GM18507 (cell line): ENCODE measurements at regions not wholly inside any gene's neighbourhood (a gene's known extent, or its start where the extent isn't known, plus 50 kb on each side); places are given as distances from the start of the nearest gene placed in this dataset.
A peak's percentile ranks its signal among the peaks of the same experiment; 100 is the strongest.

Source experiments
- DNase-seq: peaks from one replicate; pipeline ENCODE4 v3.0.0; 2011; ENCODE audit warnings: low read depth; ENCODE audit not compliant: insufficient read length; ENCODE audit errors: extremely low spot score
- FAIRE-seq: peaks from 2 replicates; lab custom pipeline; 2011; peaks lifted over from hg19 to GRCh38; lab: Jason Lieb, UNC

DNA sequence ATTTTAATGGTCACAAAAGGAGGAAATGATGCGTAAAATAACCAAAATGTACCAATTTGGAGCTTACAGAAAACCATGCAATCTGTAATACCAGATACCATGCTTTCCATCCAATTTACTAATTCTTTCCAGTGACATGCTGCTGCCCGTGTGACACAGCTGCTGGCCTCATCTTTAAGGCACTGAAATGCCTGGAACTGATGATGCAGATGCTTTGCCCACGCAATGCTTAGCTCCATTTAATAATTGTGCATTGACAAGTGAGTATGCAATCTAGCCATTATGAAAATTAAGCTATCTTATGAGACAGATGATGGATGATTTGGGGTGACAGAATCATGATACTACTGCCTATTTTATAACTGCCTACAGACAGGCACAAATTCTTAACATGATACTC is 169.2 kb upstream of the CTNND2 start:
- no peak for FAIRE-seq

DNA sequence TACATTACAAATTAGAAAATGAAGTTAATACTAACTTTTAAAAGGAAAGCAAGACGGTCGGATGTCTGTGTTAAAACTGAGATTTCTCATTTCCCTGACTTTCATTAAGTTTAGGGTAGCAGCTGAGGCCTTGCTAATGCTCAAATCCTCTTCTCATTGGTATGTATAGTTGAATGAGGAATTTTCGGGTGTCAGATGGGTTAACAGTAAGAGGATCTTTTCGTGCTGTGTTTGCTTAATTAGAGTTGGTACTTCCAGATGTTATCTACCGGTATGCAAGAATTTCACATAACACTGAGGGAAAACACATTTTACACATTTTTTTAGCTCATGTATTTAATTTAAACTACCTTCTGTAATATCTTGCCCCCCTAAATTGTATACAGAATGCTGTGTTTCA is 168.2 kb upstream of the CTNND2 start:
- no peak for DNase-seq
- FAIRE-seq: no peak

More for the DNA sequence above, 169.2 kb upstream of the CTNND2 start:
- DNase-seq: no peak

DNA sequence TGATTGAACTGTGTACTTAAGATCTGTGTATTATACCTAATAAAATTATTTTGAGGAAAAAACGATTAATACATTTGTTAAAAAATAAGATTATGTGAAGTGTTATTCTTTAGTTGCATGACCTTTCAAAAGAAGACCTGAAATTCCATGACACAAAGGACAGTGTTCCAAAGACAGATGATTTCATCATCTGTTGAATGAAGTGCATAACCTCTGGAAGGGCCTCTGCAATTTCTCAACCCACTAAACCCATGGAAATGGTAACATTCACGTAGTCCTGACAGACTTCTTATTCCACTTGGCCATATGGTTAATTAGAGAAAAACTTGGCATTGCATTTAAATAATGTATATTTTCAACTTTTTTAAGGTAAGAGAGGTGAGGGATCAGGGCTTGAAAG is 167.2 kb upstream of the CTNND2 start:
- FAIRE-seq: no peak
- no peak for DNase-seq

DNA sequence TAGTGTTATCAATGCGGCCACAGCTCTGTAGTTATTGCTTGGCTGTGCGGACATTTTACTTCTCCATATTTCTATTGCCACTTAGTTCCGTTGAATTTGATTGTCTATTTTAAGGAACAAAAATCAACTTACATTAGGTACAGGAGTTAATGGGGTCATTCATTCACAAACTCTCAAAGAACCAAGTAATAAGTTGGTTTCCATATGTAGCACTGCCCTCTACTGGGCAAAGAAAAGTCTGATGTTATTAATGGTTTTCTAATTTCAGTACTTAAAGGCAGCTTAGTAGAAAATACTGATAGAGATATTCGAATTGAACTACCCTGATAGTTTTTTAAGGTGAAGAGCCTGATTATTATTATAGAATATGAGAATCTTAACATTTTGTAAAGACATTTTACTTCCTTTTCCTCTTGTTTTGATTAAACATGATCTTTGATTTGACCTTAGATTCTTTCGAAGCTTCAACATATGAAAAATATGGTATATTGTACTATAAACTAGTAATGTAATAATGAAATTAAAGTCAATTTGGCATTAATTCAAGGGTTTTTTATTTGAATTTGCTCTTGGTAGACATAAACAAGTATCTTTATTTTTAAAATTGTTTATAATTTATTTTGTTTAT is 119.5 kb upstream of the CTNND2 start:
- no peak for DNase-seq
- peak; percentile 41 for FAIRE-seq

DNA sequence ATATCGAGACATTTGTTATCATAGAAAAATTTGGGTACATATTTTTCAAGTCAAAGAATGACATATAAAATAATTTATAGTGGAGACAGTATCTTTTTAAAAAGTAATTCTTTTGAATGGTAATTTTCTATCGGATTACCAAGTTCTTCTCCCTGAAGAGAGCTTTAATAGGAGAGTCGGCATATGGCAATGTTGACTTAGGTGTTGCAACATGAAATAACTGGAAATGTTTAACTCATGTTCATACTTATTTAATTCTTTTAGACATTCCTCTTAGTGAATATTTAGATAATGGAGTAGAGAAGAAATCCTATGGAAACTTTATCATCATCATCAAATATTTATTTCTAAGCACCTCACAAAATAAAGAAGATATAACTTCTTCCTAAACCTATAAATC is 118.2 kb upstream of the CTNND2 start:
- FAIRE-seq (no peak), DNase-seq (no peak)

DNA sequence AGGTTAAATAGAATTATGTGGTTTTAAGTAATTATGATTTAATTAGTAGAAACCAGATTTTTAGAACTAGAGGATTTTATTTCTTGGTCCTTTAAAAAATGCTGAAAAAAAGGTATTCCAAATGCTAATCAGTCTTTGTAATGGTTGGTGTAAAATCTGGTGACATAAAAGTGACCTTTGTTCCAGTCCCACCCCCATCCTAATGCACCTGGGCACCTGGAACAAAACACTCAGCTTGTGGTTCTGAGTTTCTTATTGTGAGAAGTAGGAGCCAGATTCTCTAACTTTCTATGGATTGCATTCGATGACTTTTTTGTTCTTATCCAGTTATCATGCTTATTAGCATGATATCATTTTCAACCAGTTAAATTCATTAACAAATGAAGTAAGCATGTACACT is 115.1 kb upstream of the CTNND2 start:
- FAIRE-seq: no peak
- DNase-seq: no peak

DNA sequence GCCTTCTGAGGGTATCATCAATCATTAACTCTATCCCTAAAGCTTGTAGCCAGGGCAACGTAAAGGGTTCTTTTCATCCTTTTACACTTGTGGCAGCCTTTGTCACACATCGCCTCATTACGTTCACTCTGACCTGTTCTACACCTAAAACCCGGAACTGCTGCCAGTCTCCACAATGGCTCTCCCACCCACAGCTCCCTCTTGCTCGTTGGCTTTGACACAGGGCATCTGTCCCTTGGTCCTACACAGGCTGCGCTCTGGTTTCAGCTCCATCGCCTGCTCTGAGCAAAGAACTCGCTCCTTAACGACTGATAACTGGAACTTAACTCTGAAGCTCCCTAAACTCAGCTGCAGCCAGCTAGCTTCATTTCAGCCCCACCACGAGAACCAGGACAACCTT is 112.8 kb upstream of the CTNND2 start:
- no peak for FAIRE-seq
- no peak for DNase-seq

DNA sequence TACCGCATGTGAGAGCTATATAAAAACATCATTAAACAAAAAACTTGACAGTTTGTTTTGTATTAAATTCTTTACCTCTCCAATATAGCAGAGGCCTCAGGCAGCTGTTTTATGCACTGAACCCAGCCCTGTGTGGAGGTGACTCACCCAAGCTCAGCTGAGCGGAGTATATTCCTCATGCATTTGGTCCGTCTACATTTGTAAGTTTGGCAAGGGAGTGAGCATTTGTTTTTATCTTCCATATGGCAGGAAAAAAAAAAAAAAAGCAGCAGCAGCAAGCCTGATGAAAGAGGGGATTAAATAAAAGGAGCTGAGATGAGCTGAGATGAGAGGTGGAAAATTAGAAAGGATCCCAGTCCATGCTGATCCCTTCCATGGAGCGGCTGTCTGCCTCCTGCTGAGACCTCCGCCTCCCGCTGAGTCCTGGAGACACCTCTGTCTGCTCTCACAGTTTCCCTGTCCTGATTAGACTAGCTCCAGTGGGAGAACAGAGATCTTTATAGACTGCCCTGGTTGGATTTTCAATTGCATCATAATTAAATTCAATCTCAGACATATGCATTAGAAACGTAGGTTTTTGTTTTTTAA is 112.0 kb upstream of the CTNND2 start:
- DNase-seq: no peak
- no peak for FAIRE-seq

DNA sequence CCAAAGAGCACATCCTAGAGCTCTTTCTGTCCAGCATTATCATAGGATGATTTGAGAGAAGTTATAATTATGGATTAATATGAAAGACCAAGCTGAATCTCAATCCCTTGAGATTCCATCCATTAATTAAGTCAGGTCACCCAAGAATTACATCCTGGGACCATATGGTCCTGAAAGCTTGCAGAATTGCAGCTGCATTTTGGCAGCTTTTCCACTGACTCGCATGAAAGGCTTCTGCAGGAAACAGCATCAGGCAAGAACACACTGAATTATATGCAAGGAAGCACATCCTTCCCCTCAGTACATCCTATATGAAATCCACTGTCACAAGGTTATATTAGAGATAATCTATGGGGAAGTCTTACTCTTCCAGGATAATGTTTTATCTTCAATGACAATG is 109.1 kb upstream of the CTNND2 start:
- DNase-seq (no peak), FAIRE-seq (no peak)

DNA sequence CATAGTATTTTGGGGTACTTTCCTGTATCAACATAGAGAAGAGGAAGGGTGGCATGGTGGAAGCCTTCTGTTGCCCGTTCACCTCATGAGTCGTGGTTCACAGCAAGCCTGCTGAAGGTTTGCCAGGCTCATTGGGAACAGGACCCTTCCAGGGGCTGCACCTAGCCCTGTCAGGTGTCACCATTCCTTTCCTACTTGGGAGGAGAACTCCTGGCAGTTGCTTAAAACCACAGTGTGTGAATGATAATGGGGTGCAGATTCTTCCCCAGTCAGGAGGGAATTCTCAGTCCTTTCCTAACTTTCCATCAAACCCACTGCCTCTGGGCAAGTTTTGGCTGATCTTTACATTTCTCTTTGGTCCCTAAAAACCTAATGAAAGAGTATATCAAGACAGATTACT is 99.4 kb upstream of the CTNND2 start:
- no peak for FAIRE-seq
- no peak for DNase-seq

DNA sequence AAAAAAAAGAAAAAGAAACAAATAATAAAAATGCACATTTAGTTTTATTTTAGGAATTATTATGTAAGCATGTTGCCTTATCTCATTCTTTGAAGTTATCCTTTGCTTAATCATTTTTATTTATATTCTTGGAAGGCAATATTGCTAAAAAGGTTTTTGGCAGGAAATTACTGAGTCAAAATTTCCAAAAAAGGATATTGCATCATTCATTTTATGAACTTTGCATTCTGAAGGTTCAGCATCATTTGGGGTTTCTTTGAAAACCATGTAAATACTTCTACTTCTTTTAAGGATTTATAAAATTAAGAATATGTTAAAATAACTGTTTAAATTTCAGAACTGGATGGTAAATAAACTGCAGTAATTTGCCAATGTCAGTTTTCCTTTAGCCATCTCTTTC is 94.2 kb upstream of the CTNND2 start:
- DNase-seq: no peak
- no peak for FAIRE-seq

DNA sequence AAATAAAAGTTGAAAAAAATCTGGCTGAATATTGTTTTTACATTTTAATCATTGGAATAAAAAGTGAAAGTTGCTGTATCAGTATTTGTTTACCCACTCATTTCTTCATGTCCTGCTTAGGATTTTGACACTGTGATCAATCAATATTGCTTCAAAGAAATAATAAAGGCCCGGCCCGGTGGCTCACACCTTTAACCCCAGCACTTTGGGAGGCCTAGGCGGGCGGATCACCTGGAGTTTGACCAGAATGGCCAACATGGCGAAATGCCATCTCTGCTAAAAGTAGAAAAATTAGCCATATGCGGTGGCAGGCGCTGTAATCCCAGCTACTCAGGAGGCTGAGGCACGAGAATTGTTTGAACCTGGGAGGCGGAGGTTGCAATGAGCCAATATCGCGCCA is 93.7 kb upstream of the CTNND2 start:
- no peak for FAIRE-seq
- no peak for DNase-seq

DNA sequence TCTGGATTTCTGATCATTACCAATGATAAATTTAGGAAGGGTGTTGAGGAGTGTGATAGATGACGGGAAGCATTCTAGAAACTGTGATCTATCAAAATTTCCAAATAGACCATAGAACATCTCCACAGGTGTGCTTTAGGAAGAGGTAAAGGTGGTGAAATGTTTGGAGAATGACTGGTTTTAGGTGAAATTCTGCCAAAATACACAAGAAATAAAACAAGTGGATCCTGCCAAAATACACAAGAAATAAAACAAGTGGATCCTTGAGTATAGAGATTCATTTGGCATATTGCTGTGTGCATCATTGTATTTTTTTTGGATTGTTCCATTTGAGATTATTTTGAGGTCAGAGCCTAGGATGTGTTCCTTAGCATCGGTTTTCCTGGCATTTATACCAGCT is 88.3 kb upstream of the CTNND2 start:
- FAIRE-seq (no peak), DNase-seq (no peak)

DNA sequence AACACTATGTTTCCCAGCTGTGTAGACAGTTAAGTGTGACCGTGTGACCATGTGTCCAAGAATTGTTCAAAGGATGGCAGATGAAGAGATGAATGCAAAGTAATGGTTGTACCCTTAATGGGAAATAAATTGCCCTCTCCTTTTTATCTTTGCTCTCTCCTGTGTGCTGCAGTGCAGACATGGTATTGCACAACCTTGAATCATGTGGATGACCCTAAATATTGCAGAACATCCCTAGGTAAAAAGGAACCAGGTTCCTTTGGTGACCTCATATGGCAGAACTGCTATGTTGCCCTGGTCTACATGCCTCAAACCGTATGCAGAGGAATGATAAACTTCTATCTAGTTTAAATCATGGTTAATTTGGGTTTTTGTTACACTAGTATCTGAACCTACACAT is 81.7 kb upstream of the CTNND2 start:
- FAIRE-seq (no peak), DNase-seq (no peak)

DNA sequence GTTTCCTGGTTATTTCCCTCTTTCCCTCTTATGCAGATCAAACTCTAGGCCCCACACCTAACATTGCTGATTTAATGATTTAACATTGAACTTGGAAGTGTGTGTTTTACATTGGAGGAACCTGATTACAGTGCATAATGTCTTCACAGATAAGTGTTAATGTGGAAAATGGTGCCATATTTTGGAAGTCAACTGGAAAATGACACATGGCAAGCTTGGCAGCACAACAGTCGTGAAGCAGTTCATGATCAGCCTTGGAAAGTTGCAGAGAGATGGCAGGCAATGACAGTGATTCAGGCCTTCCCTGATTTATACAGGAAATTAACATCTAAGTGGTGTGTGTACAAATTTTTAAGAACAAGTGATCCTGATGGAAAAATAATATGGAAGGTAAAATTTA is 80.0 kb upstream of the CTNND2 start:
- no peak for FAIRE-seq
- no peak for DNase-seq

DNA sequence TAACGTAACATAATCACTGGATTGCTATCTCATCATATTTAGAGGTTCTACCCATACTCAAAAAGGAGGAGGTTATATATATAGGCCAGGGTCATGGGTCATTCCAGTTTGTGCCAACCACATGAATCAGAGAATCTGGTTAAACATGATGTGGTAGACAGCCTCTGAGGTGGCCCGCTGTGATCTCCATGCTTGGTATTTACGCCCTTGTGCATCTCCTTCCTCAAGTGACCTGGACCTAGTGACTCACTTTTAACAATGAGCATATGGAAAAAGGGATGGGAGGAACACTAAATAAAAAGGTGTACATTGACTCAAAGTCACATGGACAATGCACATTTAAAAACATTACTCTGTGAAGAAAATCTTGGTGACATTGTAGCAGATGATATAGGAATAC is 77.7 kb upstream of the CTNND2 start:
- no peak for DNase-seq
- FAIRE-seq: no peak

DNA sequence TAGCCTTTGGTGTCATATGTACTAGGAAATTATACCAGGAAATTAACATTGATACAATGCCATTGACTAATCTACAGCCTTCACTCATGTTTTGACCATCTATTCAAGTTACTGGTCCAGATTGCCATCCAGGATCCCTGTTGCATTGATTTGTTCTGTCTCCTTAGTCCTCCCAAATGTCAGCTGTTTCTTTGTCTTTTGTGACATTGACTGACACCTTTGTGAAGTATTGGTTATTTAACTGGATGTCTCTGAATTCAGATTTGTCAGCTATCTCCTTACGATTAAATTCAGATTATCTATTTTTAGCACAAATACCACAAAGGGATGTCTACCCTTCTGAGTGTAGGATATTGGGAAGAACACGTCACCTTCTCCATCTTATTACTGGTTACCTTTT is 73.7 kb upstream of the CTNND2 start:
- DNase-seq: no peak
- FAIRE-seq: no peak

DNA sequence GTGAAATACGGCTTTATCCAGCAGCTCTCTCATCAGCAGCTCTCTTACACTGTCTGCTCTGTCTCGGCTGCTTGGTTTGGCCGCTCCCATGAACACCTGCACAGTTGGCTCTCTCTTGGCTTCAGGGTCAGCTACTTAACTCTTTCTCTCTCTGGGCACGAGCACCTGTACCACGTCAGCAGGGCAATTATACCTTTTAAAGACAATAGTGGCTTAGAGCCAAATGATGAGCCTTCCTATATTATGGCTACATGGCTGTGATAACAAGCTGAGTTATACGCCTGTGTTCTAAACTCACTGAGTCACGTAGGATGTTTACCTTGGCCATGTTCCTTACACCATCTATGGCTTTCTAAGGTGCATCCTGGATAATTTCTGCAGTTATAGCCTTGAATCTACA is 69.2 kb upstream of the CTNND2 start:
- FAIRE-seq (no peak), DNase-seq (no peak)

DNA sequence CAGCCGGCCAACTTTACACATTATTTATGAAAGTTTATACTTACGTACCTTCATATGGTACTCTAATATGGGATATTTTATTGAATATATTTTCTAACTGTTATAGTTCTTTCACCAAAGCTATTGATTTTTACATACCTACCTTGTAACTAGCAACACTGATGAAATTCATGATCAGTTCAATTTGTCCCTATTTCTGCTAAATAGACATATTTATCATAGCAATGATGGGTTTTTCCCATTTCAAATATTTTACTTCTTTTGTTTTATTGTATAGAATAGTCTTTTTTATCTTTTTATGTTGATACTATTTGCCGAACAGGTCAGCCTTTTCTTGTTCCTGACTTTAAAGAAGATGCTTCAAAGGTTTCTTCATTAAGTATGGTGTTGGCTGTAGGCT is 59.0 kb upstream of the CTNND2 start:
- FAIRE-seq: no peak

DNA sequence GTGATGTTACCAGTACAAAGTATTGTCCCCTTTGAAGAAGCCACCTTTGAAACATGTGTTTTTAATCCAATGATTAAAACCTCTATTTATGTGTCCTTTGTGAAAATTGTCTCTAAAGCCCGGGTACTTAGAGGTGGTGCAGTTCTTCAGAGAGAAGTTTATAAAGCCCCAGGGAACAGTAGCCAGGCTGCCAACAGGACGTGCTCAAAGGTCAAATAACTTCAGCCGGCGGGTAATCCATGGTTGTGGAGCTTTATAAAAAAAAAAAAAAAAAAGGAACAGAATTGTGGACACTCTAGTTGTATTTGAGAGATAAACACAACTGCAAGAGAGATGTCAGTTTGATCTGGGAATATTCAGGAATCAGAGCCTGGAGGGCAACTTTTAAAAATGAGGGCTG is 57.9 kb upstream of the CTNND2 start:
- DNase-seq (no peak), FAIRE-seq (no peak)

More for the DNA sequence above, 59.0 kb upstream of the CTNND2 start:
- no peak for DNase-seq

DNA sequence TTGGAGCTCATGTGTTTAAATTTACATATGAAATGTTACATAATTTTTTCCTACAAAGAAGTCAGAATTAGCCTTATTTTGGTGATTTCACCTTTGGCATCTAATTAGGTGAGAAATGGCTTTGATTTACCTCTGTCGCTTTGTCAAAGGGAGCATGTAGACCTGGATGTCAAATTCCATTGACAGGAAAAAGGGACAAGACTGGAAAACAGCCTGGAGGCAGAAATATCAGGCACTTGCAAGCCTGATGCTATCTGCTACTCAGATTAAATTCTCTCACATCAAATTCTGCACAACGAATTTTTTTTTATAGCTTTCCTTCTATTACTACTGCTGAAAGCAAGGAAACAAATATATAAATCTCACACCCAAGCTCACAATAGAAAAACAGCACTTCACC is 54.1 kb upstream of the CTNND2 start:
- DNase-seq: no peak
- FAIRE-seq: no peak

DNA sequence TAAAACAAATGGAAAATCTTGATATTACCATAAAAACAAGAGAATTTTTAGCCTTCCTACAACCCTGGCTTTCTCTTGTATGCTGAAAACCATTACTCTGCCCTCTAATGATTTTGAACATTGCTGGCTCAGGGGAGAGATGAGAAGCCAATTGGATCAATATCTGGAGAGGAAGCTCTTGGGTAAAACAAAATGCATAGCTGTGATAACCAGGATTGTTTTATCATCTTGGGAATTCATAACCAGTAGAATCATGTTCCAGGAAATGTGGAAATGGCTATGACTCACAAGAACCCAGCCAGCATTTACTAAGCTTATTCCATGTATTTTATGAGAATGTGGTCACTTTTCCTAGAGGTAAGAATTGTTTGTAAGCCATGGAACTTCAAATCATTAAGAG is 51.1 kb upstream of the CTNND2 start:
- FAIRE-seq (no peak), DNase-seq (no peak)
